Suprapubic skin (tissue), 4 donors: ENCODE measurements at regions not wholly inside any gene's neighbourhood (a gene's known extent, or its start where the extent isn't known, plus 50 kb on each side); places are given as distances from the start of the nearest gene placed in this dataset.

ENCODE experiments used
- DNase-seq, 2 donors: peaks; one replicate each; pipeline ENCODE4 v3.0.0-alpha.2; 2019; ENCODE audit warnings: low spot score in 2 of 2
- H3K27ac ChIP-seq: fragments of 200-600 bp; sonication (generic); one replicate; pipeline ENCODE4 v1.5.1; 2019
- H3K27me3 ChIP-seq: fragments of 200-600 bp; sonication (generic); one replicate; pipeline ENCODE4 v1.5.1; 2019
- H3K36me3 ChIP-seq: fragments of 200-600 bp; sonication (generic); one replicate; pipeline ENCODE4 v1.5.1; 2019
- H3K4me1 ChIP-seq: fragments of 200-600 bp; sonication (generic); one replicate; pipeline ENCODE4 v1.5.1; 2019
- H3K4me3 ChIP-seq: fragments of 200-600 bp; sonication (generic); one replicate; pipeline ENCODE4 v1.5.1; 2019; ENCODE audit warnings: mild to moderate bottlenecking
- H3K9me3 ChIP-seq: fragments of 200-600 bp; sonication (generic); one replicate; pipeline ENCODE4 v1.5.1; 2019
- CTCF ChIP-seq, 2 donors: fragments of 200-600 bp in 1 of 2; fragments of 450-650 bp in 1 of 2; sonication (generic) in 1 of 2; IDR thresholded peaks; one replicate each; pipeline ENCODE4 v1.5.1; 2016 to 2019; ENCODE audit warnings: antibody characterized with exemption in 2 of 2, mild to moderate bottlenecking in 1 of 2, moderate library complexity in 1 of 2
- EP300 ChIP-seq: sonication (generic); formaldehyde crosslinking; IDR thresholded peaks from one replicate; pipeline ENCODE4 v1.6.1; 2017; ENCODE audit warnings: antibody characterized with exemption
- POLR2A ChIP-seq, 2 donors: fragments of 450-650 bp; IDR thresholded peaks; one replicate each; pipeline ENCODE4 v1.6.1; 2017; ENCODE audit warnings: antibody characterized with exemption in 2 of 2, mild to moderate bottlenecking in 2 of 2, moderate library complexity in 2 of 2
- POLR2AphosphoS5 ChIP-seq, 3 donors: sonication (generic); formaldehyde crosslinking; IDR thresholded peaks; one replicate each; pipeline ENCODE4 v1.6.1; 2017; ENCODE audit warnings: antibody characterized with exemption in 3 of 3
- WGBS: methylation state at CpG from one replicate; pipeline ENCODE4 v1.1.5; 2018; 5-methylcytosine and 5-hydroxymethylcytosine counted together

- H3K27me3 ChIP-seq, result no peaks in the 10 kb centered on the region
- no peak for DNase-seq
- no peaks in the 10 kb centered on the region for H3K4me1 ChIP-seq
- WGBS, result 78% methylated on average over 2 of the region's 2 CpGs
- no peaks in the 10 kb centered on the region for H3K36me3 ChIP-seq
- H3K4me3 ChIP-seq, result no peak overlapping the region
- TF ChIP-seq POLR2AphosphoS5 (IDR thresholded peaks at IDR 0.05) (no peak), POLR2A (IDR thresholded peaks at IDR 0.05) (no peak), EP300 (no peak), CTCF (IDR thresholded peaks at IDR 0.05) (no peak)
- no peaks in the 10 kb centered on the region for H3K9me3 ChIP-seq
- no peak overlapping the region for H3K27ac ChIP-seq
Measured at GRCh38 chr3:89682556-89682955, 575.1 kb downstream of the EPHA3 start.

GRCh38 chr3:89685731-89686130 lies 578.3 kb downstream of the EPHA3 start:
- Histone ChIP-seq H3K9me3 (no peaks in the 10 kb centered on the region), H3K27me3 (no peaks in the 10 kb centered on the region), H3K4me1 (no peaks in the 10 kb centered on the region), H3K27ac (no peak overlapping the region), H3K4me3 (no peak overlapping the region), H3K36me3 (no peaks in the 10 kb centered on the region)
- no peak for TF ChIP-seq CTCF (IDR thresholded peaks at IDR 0.05)
- no peak for TF ChIP-seq POLR2A (IDR thresholded peaks at IDR 0.05)
- TF ChIP-seq EP300, result no peak
- TF ChIP-seq POLR2AphosphoS5 (IDR thresholded peaks at IDR 0.05), result no peak
- 96% methylated on average over 1 of the region's 1 CpG for WGBS
- DNase-seq, result no peak

GRCh38 chr3:89690646-89691045 lies 583.2 kb downstream of the EPHA3 start:
- 26% methylated on average over 2 of the region's 2 CpGs for WGBS
- no peaks in the 10 kb centered on the region for H3K27me3 ChIP-seq
- TF ChIP-seq POLR2AphosphoS5 (IDR thresholded peaks at IDR 0.05) (no peak), EP300 (no peak), CTCF (IDR thresholded peaks at IDR 0.05) (no peak), POLR2A (IDR thresholded peaks at IDR 0.05) (no peak)
- no peak overlapping the region for H3K4me3 ChIP-seq
- no peaks in the 10 kb centered on the region for H3K9me3 ChIP-seq
- no peaks in the 10 kb centered on the region for H3K36me3 ChIP-seq
- DNase-seq, result no peak
- no peaks in the 10 kb centered on the region for H3K4me1 ChIP-seq
- H3K27ac ChIP-seq, result no peak overlapping the region

- no peak for DNase-seq
Measured at GRCh38 chr3:89692601-89693000, 585.2 kb downstream of the EPHA3 start.

GRCh38 chr3:89697321-89697916 lies 590.0 kb downstream of the EPHA3 start:
- Histone ChIP-seq H3K27me3 (no peaks in the 10 kb centered on the region), H3K4me1 (no peaks in the 10 kb centered on the region), H3K9me3 (no peaks in the 10 kb centered on the region), H3K27ac (no peak overlapping the region), H3K36me3 (no peaks in the 10 kb centered on the region), H3K4me3 (no peak overlapping the region)
- WGBS, result 81% methylated on average over 7 of the region's 7 CpGs
- DNase-seq, result no peak
- TF ChIP-seq EP300, result no peak
- no peak for TF ChIP-seq POLR2AphosphoS5 (IDR thresholded peaks at IDR 0.05)
- TF ChIP-seq CTCF (IDR thresholded peaks at IDR 0.05), result no peak
- no peak for TF ChIP-seq POLR2A (IDR thresholded peaks at IDR 0.05)

More at GRCh38 chr3:89692601-89693000, 585.2 kb downstream of the EPHA3 start:
- Histone ChIP-seq H3K27ac (no peak overlapping the region), H3K4me3 (no peak overlapping the region), H3K36me3 (no peaks in the 10 kb centered on the region), H3K4me1 (no peaks in the 10 kb centered on the region), H3K27me3 (no peaks in the 10 kb centered on the region), H3K9me3 (no peaks in the 10 kb centered on the region)
- 49% methylated on average over 1 of the region's 1 CpG for WGBS
- TF ChIP-seq EP300, result no peak
- no peak for TF ChIP-seq POLR2A (IDR thresholded peaks at IDR 0.05)
- TF ChIP-seq CTCF (IDR thresholded peaks at IDR 0.05), result no peak
- no peak for TF ChIP-seq POLR2AphosphoS5 (IDR thresholded peaks at IDR 0.05)
